WTC11 (cell line): ENCODE measurements at regions not wholly inside any gene's neighbourhood (a gene's known extent, or its start where the extent isn't known, plus 50 kb on each side); places are given as distances from the start of the nearest gene placed in this dataset.

Experiments
- ATF3 ChIP-seq: sonication (generic); formaldehyde crosslinking; conservative IDR thresholded peaks from 2 replicates; pipeline ENCODE4 v1.8.1; 2022; ENCODE audit warnings: mild to moderate bottlenecking, missing genetic modification reagents
- CBFB ChIP-seq: sonication (generic); formaldehyde crosslinking; IDR thresholded peaks from 2 replicates; pipeline ENCODE4 v1.8.1; 2022; ENCODE audit warnings: mild to moderate bottlenecking, low read depth, missing genetic modification reagents
- E2F1 ChIP-seq: sonication (generic); formaldehyde crosslinking; IDR thresholded peaks from 2 replicates; pipeline ENCODE4 v1.8.0; 2022; ENCODE audit warnings: mild to moderate bottlenecking, missing genetic modification reagents
- IRF2 ChIP-seq: sonication (generic); formaldehyde crosslinking; IDR thresholded peaks from 2 replicates; pipeline ENCODE4 v1.8.0; 2022; ENCODE audit warnings: low read depth, missing genetic modification reagents, borderline replicate concordance
- MAX ChIP-seq: sonication (generic); formaldehyde crosslinking; IDR thresholded peaks from 2 replicates; pipeline ENCODE4 v1.8.0; 2022; ENCODE audit warnings: mild to moderate bottlenecking, missing genetic modification reagents
- NFATC4 ChIP-seq: fragments of 250-450 bp; sonication (Bioruptor Pico); IDR thresholded peaks from 2 replicates; pipeline ENCODE4 v1.9.0; 2021; ENCODE audit warnings: mild to moderate bottlenecking
- TP53 ChIP-seq: sonication (generic); formaldehyde crosslinking; IDR thresholded peaks from 2 replicates; pipeline ENCODE4 v1.8.1; 2023; ENCODE audit warnings: mild to moderate bottlenecking, missing genetic modification reagents
- ZBTB21 ChIP-seq: sonication (generic); formaldehyde crosslinking; IDR thresholded peaks from 2 replicates; pipeline ENCODE4 v1.8.1; 2023; ENCODE audit warnings: mild to moderate bottlenecking, missing genetic modification reagents, borderline replicate concordance
- ZNF263 ChIP-seq: sonication (generic); formaldehyde crosslinking; IDR thresholded peaks from 2 replicates; pipeline ENCODE4 v1.8.1; 2022; ENCODE audit warnings: low read depth, mild to moderate bottlenecking, moderate library complexity, missing genetic modification reagents
- TF ChIP-seq, protein P1 (sequence below): sonication (generic); formaldehyde crosslinking; IDR thresholded peaks from 2 replicates; pipeline ENCODE4 v1.8.0; 2022; ENCODE audit warnings: mild to moderate bottlenecking, missing genetic modification reagents
- TF ChIP-seq, protein P2 (sequence below): fragments of 200-600 bp; IDR thresholded peaks from 2 replicates; pipeline ENCODE4 v1.8.0; 2022; ENCODE audit warnings: antibody characterized with exemption
- TF ChIP-seq, protein P3 (sequence below): sonication (generic); formaldehyde crosslinking; IDR thresholded peaks from 2 replicates; pipeline ENCODE4 v1.8.0; 2022; ENCODE audit warnings: missing genetic modification reagents

GRCh38 chr1:58921751-58922150 lies 137.9 kb upstream of the JUN start:
- TF ChIP-seq, protein P1, sequence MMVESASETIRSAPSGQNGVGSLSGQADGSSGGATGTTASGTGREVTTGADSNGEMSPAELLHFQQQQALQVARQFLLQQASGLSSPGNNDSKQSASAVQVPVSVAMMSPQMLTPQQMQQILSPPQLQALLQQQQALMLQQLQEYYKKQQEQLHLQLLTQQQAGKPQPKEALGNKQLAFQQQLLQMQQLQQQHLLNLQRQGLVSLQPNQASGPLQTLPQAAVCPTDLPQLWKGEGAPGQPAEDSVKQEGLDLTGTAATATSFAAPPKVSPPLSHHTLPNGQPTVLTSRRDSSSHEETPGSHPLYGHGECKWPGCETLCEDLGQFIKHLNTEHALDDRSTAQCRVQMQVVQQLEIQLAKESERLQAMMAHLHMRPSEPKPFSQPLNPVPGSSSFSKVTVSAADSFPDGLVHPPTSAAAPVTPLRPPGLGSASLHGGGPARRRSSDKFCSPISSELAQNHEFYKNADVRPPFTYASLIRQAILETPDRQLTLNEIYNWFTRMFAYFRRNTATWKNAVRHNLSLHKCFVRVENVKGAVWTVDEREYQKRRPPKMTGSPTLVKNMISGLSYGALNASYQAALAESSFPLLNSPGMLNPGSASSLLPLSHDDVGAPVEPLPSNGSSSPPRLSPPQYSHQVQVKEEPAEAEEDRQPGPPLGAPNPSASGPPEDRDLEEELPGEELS, result no peak
- TF ChIP-seq E2F1 (CRISPR knock-in tag) (no peak), ZNF263 (CRISPR knock-in tag) (no peak), CBFB (CRISPR knock-in tag) (no peak), ZBTB21 (CRISPR knock-in tag) (no peak), TP53 (no peak), ATF3 (no peak), MAX (CRISPR knock-in tag) (no peak), IRF2 (CRISPR knock-in tag) (no peak), NFATC4 (CRISPR knock-in tag) (no peak)
- TF ChIP-seq, protein P2, sequence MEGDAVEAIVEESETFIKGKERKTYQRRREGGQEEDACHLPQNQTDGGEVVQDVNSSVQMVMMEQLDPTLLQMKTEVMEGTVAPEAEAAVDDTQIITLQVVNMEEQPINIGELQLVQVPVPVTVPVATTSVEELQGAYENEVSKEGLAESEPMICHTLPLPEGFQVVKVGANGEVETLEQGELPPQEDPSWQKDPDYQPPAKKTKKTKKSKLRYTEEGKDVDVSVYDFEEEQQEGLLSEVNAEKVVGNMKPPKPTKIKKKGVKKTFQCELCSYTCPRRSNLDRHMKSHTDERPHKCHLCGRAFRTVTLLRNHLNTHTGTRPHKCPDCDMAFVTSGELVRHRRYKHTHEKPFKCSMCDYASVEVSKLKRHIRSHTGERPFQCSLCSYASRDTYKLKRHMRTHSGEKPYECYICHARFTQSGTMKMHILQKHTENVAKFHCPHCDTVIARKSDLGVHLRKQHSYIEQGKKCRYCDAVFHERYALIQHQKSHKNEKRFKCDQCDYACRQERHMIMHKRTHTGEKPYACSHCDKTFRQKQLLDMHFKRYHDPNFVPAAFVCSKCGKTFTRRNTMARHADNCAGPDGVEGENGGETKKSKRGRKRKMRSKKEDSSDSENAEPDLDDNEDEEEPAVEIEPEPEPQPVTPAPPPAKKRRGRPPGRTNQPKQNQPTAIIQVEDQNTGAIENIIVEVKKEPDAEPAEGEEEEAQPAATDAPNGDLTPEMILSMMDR, result no peak
- TF ChIP-seq, protein P3, sequence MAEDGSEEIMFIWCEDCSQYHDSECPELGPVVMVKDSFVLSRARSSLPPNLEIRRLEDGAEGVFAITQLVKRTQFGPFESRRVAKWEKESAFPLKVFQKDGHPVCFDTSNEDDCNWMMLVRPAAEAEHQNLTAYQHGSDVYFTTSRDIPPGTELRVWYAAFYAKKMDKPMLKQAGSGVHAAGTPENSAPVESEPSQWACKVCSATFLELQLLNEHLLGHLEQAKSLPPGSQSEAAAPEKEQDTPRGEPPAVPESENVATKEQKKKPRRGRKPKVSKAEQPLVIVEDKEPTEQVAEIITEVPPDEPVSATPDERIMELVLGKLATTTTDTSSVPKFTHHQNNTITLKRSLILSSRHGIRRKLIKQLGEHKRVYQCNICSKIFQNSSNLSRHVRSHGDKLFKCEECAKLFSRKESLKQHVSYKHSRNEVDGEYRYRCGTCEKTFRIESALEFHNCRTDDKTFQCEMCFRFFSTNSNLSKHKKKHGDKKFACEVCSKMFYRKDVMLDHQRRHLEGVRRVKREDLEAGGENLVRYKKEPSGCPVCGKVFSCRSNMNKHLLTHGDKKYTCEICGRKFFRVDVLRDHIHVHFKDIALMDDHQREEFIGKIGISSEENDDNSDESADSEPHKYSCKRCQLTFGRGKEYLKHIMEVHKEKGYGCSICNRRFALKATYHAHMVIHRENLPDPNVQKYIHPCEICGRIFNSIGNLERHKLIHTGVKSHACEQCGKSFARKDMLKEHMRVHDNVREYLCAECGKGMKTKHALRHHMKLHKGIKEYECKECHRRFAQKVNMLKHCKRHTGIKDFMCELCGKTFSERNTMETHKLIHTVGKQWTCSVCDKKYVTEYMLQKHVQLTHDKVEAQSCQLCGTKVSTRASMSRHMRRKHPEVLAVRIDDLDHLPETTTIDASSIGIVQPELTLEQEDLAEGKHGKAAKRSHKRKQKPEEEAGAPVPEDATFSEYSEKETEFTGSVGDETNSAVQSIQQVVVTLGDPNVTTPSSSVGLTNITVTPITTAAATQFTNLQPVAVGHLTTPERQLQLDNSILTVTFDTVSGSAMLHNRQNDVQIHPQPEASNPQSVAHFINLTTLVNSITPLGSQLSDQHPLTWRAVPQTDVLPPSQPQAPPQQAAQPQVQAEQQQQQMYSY (CRISPR knock-in tag), result no peak
